K562 (cell line): ENCODE measurements at regions not wholly inside any gene's neighbourhood (a gene's known extent, or its start where the extent isn't known, plus 50 kb on each side); places are given as distances from the start of the nearest gene placed in this dataset.

Experiments used
- ARID1B ChIP-seq: fragments of 450-650 bp; IDR thresholded peaks from 2 replicates; pipeline ENCODE4 v1.6.1; 2016; ENCODE audit warnings: antibody characterized with exemption, mild to moderate bottlenecking, inconsistent platforms
- ATF1 ChIP-seq, 2 experiments: fragments of 450-650 bp in 1 of 2; IDR thresholded peaks; 2 replicates each; pipeline ENCODE4 v1.6.1; 2016; ENCODE audit warnings: missing compliant biosample characterization in 1 of 2, missing genetic modification characterization in 1 of 2
- BHLHE40 ChIP-seq: IDR thresholded peaks from 2 replicates; pipeline ENCODE4 v1.6.1; 2011; ENCODE audit warnings: low read length, improper control_type of control experiment
- C11orf30 ChIP-seq: fragments of 450-650 bp; IDR thresholded peaks from 2 replicates; pipeline ENCODE4 v1.6.1; 2016; ENCODE audit warnings: low read depth, mild to moderate bottlenecking
- CBFA2T2 ChIP-seq: fragments of 450-650 bp; conservative IDR thresholded peaks from 2 replicates; pipeline ENCODE4 v1.6.1; 2017; ENCODE audit warnings: mild to moderate bottlenecking
- CREM ChIP-seq: IDR thresholded peaks from 2 replicates; pipeline ENCODE4 v1.6.1; 2014; ENCODE audit warnings: antibody characterized with exemption, low read depth
- CXXC5 ChIP-seq: fragments of 250-450 bp; sonication (Bioruptor Pico); IDR thresholded peaks from 2 replicates; pipeline ENCODE4 v1.8.0; 2022; ENCODE audit warnings: inconsistent platforms, mild to moderate bottlenecking, moderate library complexity
- DPF2 ChIP-seq: fragments of 450-650 bp; IDR thresholded peaks from 2 replicates; pipeline ENCODE4 v1.6.1; 2016
- EGR1 ChIP-seq: fragments of 450-650 bp; conservative IDR thresholded peaks from 2 replicates; pipeline ENCODE4 v1.6.1; 2017; ENCODE audit warnings: mild to moderate bottlenecking
- EP300 ChIP-seq: IDR thresholded peaks from 2 replicates; pipeline ENCODE4 v1.6.1; 2012; ENCODE audit warnings: low read length, improper control_type of control experiment
- JUND ChIP-seq, 2 experiments: IDR thresholded peaks; 2 replicates in 1 of 2; 3 replicates in 1 of 2; pipeline ENCODE4 v1.6.1; 2011; ENCODE audit warnings: borderline replicate concordance in 2 of 2, low read depth in 2 of 2, low read length in 2 of 2, improper control_type of control experiment in 1 of 2, missing biosample characterization in 1 of 2, missing genetic modification characterization in 1 of 2, missing genetic modification reagents in 1 of 2
- KDM1A ChIP-seq, 2 experiments: fragments of 450-650 bp; IDR thresholded peaks; 2 replicates each; pipeline ENCODE4 v1.6.1; 2016; ENCODE audit warnings: mild to moderate bottlenecking in 2 of 2
- MAZ ChIP-seq, 2 experiments: fragments of 450-650 bp in 1 of 2; sonication (generic) in 1 of 2; formaldehyde crosslinking; IDR thresholded peaks in 1 of 2; conservative IDR thresholded peaks in 1 of 2; 2 replicates each; pipeline versions ENCODE4 v1.4.0 to v1.5.0; 2020; ENCODE audit warnings: mild to moderate bottlenecking in 1 of 2, missing genetic modification reagents in 1 of 2
- MTA3 ChIP-seq: fragments of 450-650 bp; formaldehyde crosslinking; IDR thresholded peaks from 2 replicates; pipeline ENCODE4 v1.6.1; 2017; ENCODE audit warnings: mild to moderate bottlenecking, borderline replicate concordance
- NRF1 ChIP-seq, 2 experiments: fragments of 450-650 bp; IDR thresholded peaks in 1 of 2; conservative IDR thresholded peaks in 1 of 2; 2 replicates each; pipeline ENCODE4 v1.6.1; 2014; ENCODE audit warnings: mild to moderate bottlenecking in 2 of 2
- RAD21 ChIP-seq, 2 experiments: fragments of 250-450 bp in 1 of 2; fragments of 450-650 bp in 1 of 2; sonication (Bioruptor Pico) in 1 of 2; formaldehyde crosslinking in 1 of 2; IDR thresholded peaks in 1 of 2; conservative IDR thresholded peaks in 1 of 2; 2 replicates each; pipeline versions ENCODE4 v1.4.0 to v1.8.0; 2020 to 2022; ENCODE audit warnings: mild to moderate bottlenecking in 2 of 2, moderate library complexity in 1 of 2
- RCOR1 ChIP-seq, 2 experiments: IDR thresholded peaks; 2 replicates each; pipeline ENCODE4 v1.6.1; 2012; ENCODE audit warnings: low read depth in 2 of 2, low read length in 2 of 2, borderline replicate concordance in 1 of 2, improper control_type of control experiment in 1 of 2
- RNF2 ChIP-seq: sonication (generic); IDR thresholded peaks from 2 replicates; pipeline ENCODE4 v1.6.1; 2016
- SAP30 ChIP-seq: fragments of 200-600 bp; sonication (generic); IDR thresholded peaks from 2 replicates; pipeline ENCODE4 v1.6.1; 2012; ENCODE audit warnings: borderline replicate concordance, low read depth, mild to moderate bottlenecking, moderate library complexity, low read length, control low read depth, inconsistent platforms; ENCODE audit not compliant: insufficient read depth, poor library complexity, severe bottlenecking
- SOX6 ChIP-seq: fragments of 450-650 bp; IDR thresholded peaks from 2 replicates; pipeline ENCODE4 v1.6.1; 2014; ENCODE audit warnings: mild to moderate bottlenecking
- TCF3 ChIP-seq: sonication (generic); formaldehyde crosslinking; IDR thresholded peaks from 2 replicates; pipeline ENCODE4 v1.4.0; 2020; ENCODE audit warnings: mild to moderate bottlenecking, missing genetic modification reagents
- ZNF217 ChIP-seq: sonication (generic); formaldehyde crosslinking; IDR thresholded peaks from 2 replicates; pipeline ENCODE4 v1.8.0; 2022; ENCODE audit warnings: mild to moderate bottlenecking, missing genetic modification reagents
- ZNF263 ChIP-seq: sonication (generic); formaldehyde crosslinking; IDR thresholded peaks from 2 replicates; pipeline ENCODE4 v1.8.0; 2022; ENCODE audit warnings: mild to moderate bottlenecking, missing genetic modification reagents, borderline replicate concordance
- ZNF395 ChIP-seq: fragments of 200-800 bp; sonication (Bioruptor generic); IDR thresholded peaks from 2 replicates; pipeline ENCODE4 v1.6.1; 2017; ENCODE audit warnings: missing genetic modification characterization, missing compliant biosample characterization
- ZSCAN32 ChIP-seq: fragments of 450-650 bp; formaldehyde crosslinking; IDR thresholded peaks from 2 replicates; pipeline ENCODE4 v1.4.0; 2020; ENCODE audit warnings: mild to moderate bottlenecking, moderate library complexity
- TF ChIP-seq, protein P1 (sequence below): sonication (generic); formaldehyde crosslinking; IDR thresholded peaks from 2 replicates; pipeline ENCODE4 v1.8.1; 2023; ENCODE audit warnings: mild to moderate bottlenecking, missing genetic modification reagents

GRCh38 chr14:100669468-100669867, 57.2 kb upstream of the DLK1 start (continued):
- peak; percentile 34; the same call in 1 of the 2 replicates for TF ChIP-seq TCF3 (CRISPR knock-in tag)
- peak; percentile 70 for TF ChIP-seq CXXC5 (CRISPR knock-in tag)
- TF ChIP-seq, protein P1, sequence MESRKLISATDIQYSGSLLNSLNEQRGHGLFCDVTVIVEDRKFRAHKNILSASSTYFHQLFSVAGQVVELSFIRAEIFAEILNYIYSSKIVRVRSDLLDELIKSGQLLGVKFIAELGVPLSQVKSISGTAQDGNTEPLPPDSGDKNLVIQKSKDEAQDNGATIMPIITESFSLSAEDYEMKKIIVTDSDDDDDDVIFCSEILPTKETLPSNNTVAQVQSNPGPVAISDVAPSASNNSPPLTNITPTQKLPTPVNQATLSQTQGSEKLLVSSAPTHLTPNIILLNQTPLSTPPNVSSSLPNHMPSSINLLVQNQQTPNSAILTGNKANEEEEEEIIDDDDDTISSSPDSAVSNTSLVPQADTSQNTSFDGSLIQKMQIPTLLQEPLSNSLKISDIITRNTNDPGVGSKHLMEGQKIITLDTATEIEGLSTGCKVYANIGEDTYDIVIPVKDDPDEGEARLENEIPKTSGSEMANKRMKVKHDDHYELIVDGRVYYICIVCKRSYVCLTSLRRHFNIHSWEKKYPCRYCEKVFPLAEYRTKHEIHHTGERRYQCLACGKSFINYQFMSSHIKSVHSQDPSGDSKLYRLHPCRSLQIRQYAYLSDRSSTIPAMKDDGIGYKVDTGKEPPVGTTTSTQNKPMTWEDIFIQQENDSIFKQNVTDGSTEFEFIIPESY = 0 out of 2 replicates have a peak, but pooled peaks have one; percentile 12
- 0 out of 2 replicates have a peak, but pooled peaks have one; percentile 27 for TF ChIP-seq ZNF395
- peak; percentile 11; the same call in 1 of the 2 replicates for TF ChIP-seq EP300
- TF ChIP-seq ARID1B = peak; percentile 53; the same call in 1 of the 2 replicates
- peak; percentile 32; the same call in 1 of the 2 replicates for TF ChIP-seq CBFA2T2
- TF ChIP-seq ZSCAN32 = no peak
- TF ChIP-seq RAD21 (CRISPR knock-in tag; conservative IDR thresholded peaks at IDR 0.05 in 1 of 2, IDR thresholded peaks at IDR 0.05 in 1 of 2) = peak in 1 of 2 experiments; percentile 18; a peak in 1 of 4 replicates
- 0 out of 4 replicates have a peak, but pooled peaks of 1 of the 2 experiments have one; percentile 15 for TF ChIP-seq KDM1A (IDR thresholded peaks at IDR 0.05)
- TF ChIP-seq MTA3 = peak; percentile 65; the same call in 1 of the 2 replicates
- peak in 1 of 2 experiments; percentile 21; a peak in 1 of 4 replicates for TF ChIP-seq RCOR1 (IDR thresholded peaks at IDR 0.05; ENCODE audit: borderline replicate concordance in 1 of 2, low read depth in 2 of 2, low read length in 2 of 2)
- peak; percentile 80 for TF ChIP-seq EGR1
- peak; percentile 49; the same call in 1 of the 2 replicates for TF ChIP-seq CREM
- peak; percentile 44; the same call in 1 of the 2 replicates for TF ChIP-seq DPF2
- TF ChIP-seq JUND (IDR thresholded peaks at IDR 0.05; ENCODE audit: borderline replicate concordance, low read depth, low read length) = peak; percentile 32; the same call in 1 of the 2 replicates
- TF ChIP-seq JUND (tag; IDR thresholded peaks at IDR 0.05; ENCODE audit: borderline replicate concordance, low read depth, low read length) = peak; percentile 25; the same call in 1 of the 3 replicates
- peak; percentile 72; the same call in 1 of the 2 replicates for TF ChIP-seq BHLHE40
- TF ChIP-seq ZNF217 = no peak
- no peak for TF ChIP-seq ATF1 (CRISPR knock-in tag; IDR thresholded peaks at IDR 0.05)
- 0 out of 2 replicates have a peak, but pooled peaks have one; percentile 30 for TF ChIP-seq ATF1 (tag; IDR thresholded peaks at IDR 0.05)
- TF ChIP-seq SOX6 = 0 out of 2 replicates have a peak, but pooled peaks have one; percentile 26
- TF ChIP-seq MAZ (CRISPR knock-in tag; conservative IDR thresholded peaks at IDR 0.05 in 1 of 2, IDR thresholded peaks at IDR 0.05 in 1 of 2) = 0 out of 4 replicates have a peak, but pooled peaks of 1 of the 2 experiments have one; percentile 29
- TF ChIP-seq SAP30 = no peak
- peak; percentile 75 for TF ChIP-seq ZNF263
- TF ChIP-seq RNF2 = 0 out of 2 replicates have a peak, but pooled peaks have one; percentile 19
- no peak for TF ChIP-seq C11orf30
- TF ChIP-seq NRF1 (conservative IDR thresholded peaks at IDR 0.05 in 1 of 2, IDR thresholded peaks at IDR 0.05 in 1 of 2) = peak in 1 of 2 experiments; percentile 26; a peak in 1 of 4 replicates
